GM18873 (cell line): ENCODE measurements at regions not wholly inside any gene's neighbourhood (a gene's known extent, or its start where the extent isn't known, plus 50 kb on each side); places are given as distances from the start of the nearest gene placed in this dataset.
"Not testable (repeated sequence)": the region's sequence is repeated elsewhere in the genome, so short reads cannot be mapped to it uniquely, and the experiment has no call there.

Source experiments
- ATAC-seq: cut with Tn5 transposase; IDR thresholded peaks from one replicate; pipeline ENCODE4 v1.9.1; 2021; ENCODE audit warnings: mild to moderate bottlenecking, moderate library complexity, moderate number of reproducible peaks; ENCODE audit not compliant: unreplicated experiment, low FRiP score

GRCh38 chr14:35956376-35957085, 130.4 kb downstream of the BRMS1L start:
- no peak for ATAC-seq

GRCh38 chr14:35952584-35952983, 126.4 kb downstream of the BRMS1L start:
- ATAC-seq = no peak

DNA sequence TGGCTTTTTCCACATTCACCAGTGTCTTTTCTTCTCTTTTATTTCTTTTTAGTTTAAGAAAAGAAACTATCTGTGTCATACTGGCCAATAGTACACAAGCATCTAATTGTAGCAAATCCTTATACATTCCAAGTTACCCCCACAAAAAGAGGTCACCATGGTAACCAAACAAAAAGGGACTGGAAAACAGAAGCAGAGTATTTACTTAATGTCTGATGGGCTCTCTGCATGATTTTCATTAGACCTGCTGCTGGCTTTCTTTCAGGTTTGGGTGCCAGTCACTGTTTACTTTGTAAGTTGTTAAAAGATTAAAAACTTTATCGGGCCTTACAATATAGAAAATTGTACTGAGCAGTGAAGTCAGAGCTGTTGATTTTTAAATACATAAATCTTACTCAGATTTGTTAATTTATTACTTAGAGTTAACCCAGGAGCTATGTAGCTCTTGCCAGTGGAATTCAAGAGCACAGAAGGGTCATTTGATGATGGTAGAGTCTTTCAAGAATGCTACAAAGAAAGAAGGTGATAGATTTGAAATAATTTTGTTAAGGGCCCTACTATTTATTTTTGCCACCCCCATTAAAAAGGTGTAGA, 123.9 kb downstream of the BRMS1L start:
- no peak for ATAC-seq

DNA sequence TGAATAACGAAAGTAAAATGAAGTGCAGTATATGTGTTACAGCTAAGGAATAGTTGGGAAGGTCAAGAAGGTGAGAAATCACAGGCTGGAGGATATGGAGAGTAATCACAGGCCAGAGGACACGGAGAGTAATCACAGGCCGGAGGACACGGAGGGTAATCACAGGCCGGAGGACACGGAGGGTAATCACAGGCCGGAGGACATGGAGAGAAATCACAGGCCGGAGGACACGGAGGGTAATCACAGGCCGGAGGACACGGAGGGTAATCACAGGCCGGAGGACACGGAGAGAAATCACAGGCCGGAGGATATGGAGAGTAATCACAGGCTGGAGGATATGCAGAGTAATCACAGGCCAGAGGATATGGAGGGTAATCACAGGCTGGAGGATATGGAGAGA, 121.8 kb downstream of the BRMS1L start:
- ATAC-seq = not testable (repeated sequence)

- no peak for ATAC-seq
Measured at GRCh38 chr14:35944847-35945246, 118.7 kb downstream of the BRMS1L start.

DNA sequence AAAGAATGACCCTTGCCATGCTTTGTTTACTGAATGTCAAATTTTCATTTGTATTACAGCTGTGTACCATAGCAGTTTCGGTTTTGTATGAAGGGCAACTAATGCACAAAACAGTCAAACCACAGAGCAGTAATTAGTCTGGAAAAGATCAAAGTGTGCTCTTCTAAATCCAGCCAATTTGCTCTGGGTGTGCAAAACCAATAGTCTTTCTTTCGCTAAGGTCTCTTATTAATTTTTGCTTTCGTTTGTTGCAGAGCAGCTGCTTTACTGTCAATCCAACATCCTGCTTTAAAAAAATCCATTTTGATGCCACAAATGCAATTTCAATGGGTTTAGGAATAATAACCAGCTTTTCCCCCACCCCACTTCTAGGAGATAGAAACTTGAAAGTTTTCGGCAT, 114.2 kb downstream of the BRMS1L start:
- peak; percentile 63 for ATAC-seq

- no peak for ATAC-seq
Measured at GRCh38 chr14:35938770-35939169, 112.6 kb downstream of the BRMS1L start.

DNA sequence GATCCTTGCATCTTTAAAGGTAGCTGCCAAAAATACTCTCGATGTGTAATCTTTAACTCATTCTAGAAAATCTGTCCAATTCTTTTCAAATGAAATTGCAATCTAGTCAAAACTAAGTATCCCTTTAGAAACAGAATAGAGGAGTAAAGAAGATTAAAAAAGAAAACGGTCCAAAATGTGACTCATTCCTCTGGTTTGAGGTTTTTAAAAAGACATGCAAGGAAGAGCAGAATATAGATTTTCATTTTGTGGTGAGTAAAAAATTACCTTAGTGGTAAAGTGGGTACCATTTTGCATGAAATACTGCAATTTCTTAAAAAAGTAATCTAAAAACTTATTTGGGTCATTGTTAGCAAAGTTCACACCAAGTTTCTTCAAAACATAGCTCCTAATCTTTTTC, 108.4 kb downstream of the BRMS1L start:
- peak; percentile 74 for ATAC-seq

DNA sequence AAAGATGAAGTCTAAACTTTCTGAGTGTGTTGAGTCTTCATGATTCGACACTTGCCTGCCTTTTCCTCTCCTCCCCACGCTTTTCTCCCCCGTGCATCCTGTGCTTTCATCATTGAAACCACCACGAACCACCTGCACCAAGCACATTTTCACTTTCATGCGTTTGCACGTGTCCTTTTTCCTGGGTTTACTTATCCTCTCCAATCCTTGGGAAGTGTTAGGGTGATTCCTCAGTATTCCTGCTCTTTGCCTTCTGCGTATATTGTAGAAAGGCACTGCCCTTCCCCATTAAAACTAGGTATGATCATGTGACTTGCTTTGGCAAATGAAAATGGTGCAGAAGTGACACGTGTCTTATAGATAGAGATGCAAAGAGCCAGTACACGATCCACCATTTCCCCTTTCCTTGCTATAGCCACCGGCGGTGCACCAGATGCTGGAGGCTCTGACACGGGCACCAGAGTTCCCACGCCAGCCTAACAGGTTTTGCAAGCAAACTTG, 106.6 kb downstream of the BRMS1L start:
- no peak for ATAC-seq

DNA sequence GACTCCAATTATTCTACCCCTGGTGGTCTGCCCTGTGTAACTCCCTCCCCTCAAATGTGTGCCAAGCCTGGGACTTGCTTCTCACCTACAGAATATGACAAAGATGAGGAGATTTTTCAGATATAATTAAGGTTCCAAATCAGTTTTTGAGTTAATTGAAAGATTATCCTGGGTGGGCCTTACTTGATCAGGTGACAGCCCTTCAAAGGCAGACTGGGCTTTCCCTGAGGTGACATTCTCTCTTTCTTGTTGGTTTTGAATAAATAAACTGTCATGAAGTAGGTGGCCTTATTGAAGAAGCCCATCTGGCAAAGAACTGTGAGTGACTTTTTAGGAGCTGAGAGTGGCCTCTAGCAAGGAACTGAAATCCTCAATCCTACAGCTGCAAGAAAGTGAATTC, 106.0 kb downstream of the BRMS1L start:
- no peak for ATAC-seq

GRCh38 chr14:35931346-35931745, 105.2 kb downstream of the BRMS1L start:
- no peak for ATAC-seq

GRCh38 chr14:35929186-35929585, 103.0 kb downstream of the BRMS1L start:
- no peak for ATAC-seq

- ATAC-seq = no peak
Measured at GRCh38 chr14:35927727-35928126, 101.6 kb downstream of the BRMS1L start.

DNA sequence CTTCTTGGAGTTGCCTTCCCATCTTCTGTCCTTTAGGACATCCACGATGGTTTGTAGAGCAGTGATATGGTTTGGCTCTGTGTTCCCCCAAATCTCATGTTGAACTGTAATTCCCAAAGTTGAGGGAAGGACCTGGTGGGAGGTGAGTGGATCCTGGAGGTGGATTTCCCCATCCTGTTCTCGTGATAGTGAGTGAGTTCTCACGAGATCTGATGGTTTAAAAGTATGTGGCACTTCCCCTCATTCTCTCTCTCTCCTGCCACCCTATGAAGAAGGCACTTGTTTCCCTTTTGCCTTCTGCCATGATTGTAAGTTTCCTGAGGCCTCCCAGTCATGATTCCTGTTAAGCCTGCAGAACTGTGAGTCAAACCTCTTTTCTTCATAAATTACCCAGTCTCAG, 99.2 kb downstream of the BRMS1L start:
- no peak for ATAC-seq

DNA sequence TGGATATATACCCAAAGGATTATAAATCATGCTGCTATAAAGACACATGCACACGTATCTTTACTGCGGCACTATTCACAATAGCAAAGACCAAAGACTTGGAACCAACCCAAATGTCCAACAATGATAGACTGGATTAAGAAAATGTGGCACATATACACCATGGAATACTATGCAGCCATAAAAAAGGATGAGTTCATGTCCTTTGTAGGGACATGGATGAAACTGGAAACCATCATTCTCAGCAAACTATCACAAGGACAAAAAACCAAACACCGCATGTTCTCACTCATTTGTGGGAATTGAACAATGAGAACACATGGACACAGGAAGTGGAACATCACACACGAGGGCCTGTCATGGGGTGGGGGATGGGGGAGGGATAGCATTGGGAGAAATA, 96.5 kb downstream of the BRMS1L start:
- not testable (repeated sequence) for ATAC-seq

DNA sequence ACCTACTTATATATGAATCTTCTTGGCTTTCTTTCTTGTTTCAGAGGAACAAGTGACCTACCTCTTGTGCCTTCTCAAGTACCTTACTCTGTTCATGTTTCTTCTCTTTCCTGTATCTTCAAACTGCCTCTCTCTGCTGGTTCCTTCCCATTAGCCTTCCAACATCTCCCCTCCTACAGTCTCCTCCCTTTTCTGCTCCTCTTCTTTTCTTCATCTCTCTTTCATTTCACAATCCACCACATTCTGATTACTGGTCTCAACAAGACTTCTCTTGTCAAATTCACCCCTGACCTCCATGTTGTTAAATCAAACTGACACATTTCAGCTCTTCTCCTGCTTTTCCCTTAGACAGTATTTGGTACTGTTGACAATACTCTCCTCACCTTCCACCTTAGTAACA, 95.6 kb downstream of the BRMS1L start:
- ATAC-seq = no peak
